Testis (tissue), 2 donors: ENCODE measurements at regions not wholly inside any gene's neighbourhood (a gene's known extent, or its start where the extent isn't known, plus 50 kb on each side); places are given as distances from the start of the nearest gene placed in this dataset.

Source experiments
- POLR2A ChIP-seq: fragments of 450-650 bp; IDR thresholded peaks from one replicate; pipeline ENCODE4 v1.6.1; 2017; ENCODE audit warnings: antibody characterized with exemption, mild to moderate bottlenecking, moderate library complexity
- TF ChIP-seq, protein P1 (sequence below), 3 experiments: fragments of 450-650 bp in 2 of 3; fragments of 200-600 bp in 1 of 3; sonication (generic) in 1 of 3; IDR thresholded peaks; one replicate each; pipeline ENCODE4 v1.5.1; 2016 to 2019; ENCODE audit warnings: antibody characterized with exemption in 3 of 3, mild to moderate bottlenecking in 2 of 3, moderate library complexity in 1 of 3

DNA sequence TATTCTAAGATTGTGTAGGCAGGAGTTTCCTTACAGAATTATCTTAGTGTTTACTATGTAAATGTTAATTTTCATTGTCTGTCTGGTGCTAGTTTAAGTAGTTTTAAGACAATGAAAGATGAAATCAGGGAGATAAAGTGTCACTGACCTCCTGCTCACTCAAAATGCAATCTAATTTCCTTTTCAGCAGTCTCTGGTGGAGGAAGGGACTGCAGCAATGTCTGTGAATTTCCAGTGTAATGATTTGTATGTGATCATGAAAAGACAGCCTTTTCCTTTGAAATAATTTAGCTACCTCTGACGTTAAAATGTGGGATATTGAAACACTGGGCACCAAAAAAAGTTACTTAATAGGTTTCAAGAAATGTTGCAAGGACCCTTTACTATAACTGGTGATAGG is 779.7 kb upstream of the FLRT2 start:
- TF ChIP-seq, protein P1, sequence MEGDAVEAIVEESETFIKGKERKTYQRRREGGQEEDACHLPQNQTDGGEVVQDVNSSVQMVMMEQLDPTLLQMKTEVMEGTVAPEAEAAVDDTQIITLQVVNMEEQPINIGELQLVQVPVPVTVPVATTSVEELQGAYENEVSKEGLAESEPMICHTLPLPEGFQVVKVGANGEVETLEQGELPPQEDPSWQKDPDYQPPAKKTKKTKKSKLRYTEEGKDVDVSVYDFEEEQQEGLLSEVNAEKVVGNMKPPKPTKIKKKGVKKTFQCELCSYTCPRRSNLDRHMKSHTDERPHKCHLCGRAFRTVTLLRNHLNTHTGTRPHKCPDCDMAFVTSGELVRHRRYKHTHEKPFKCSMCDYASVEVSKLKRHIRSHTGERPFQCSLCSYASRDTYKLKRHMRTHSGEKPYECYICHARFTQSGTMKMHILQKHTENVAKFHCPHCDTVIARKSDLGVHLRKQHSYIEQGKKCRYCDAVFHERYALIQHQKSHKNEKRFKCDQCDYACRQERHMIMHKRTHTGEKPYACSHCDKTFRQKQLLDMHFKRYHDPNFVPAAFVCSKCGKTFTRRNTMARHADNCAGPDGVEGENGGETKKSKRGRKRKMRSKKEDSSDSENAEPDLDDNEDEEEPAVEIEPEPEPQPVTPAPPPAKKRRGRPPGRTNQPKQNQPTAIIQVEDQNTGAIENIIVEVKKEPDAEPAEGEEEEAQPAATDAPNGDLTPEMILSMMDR (IDR thresholded peaks at IDR 0.05), result no peak
- TF ChIP-seq POLR2A, result no peak
